ENCODE measurements at regions not wholly inside any gene's neighbourhood (a gene's known extent, or its start where the extent isn't known, plus 50 kb on each side); places are given as distances from the start of the nearest gene placed in this dataset.

DNA sequence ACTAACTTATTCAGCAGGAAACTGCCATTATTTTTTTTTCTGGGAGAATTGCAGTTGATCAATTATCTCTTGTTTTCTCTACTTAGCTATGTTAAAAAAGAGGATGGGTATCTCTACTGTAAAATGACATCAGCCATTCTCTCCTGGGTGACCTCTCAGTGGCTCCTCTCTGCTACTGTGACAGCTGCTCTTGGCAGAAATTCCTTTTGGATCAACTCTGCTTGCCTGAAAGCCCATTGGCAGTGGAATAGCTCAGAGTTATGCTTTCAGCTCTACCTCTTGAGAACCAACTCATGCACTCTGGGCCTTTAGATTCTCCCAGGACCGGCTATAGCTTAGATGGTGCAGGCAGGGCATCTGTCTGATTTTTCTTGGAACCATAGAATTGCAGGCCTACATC lies 99.9 kb upstream of the GAP43 start:
- TF ChIP-seq HOXA7 (CRISPR knock-in tag; IDR thresholded peaks at IDR 0.05) (no peak), EP300 (IDR thresholded peaks at IDR 0.05) (no peak), RNF2 (IDR thresholded peaks at IDR 0.05; ENCODE audit: borderline replicate concordance, low read depth) (no peak), POLR2AphosphoS2 (conservative IDR thresholded peaks at IDR 0.05; ENCODE audit: low read length) (no peak), HDAC2 (IDR thresholded peaks at IDR 0.05) (no peak), KDM1A (IDR thresholded peaks at IDR 0.05; ENCODE audit: low read depth) (no peak), BHLHE40 (IDR thresholded peaks at IDR 0.05; ENCODE audit: low read depth, low read length) (no peak), SREBF2 (IDR thresholded peaks at IDR 0.05) (no peak), RARB (CRISPR knock-in tag; IDR thresholded peaks at IDR 0.05) (no peak), RFX5 (IDR thresholded peaks at IDR 0.05) (no peak), FOXS1 (CRISPR knock-in tag; IDR thresholded peaks at IDR 0.05) (no peak)
- TF ChIP-seq, protein P1, sequence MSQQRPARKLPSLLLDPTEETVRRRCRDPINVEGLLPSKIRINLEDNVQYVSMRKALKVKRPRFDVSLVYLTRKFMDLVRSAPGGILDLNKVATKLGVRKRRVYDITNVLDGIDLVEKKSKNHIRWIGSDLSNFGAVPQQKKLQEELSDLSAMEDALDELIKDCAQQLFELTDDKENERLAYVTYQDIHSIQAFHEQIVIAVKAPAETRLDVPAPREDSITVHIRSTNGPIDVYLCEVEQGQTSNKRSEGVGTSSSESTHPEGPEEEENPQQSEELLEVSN (IDR thresholded peaks at IDR 0.05; ENCODE audit: borderline replicate concordance, low read depth): no peak
- TF ChIP-seq, protein P2, sequence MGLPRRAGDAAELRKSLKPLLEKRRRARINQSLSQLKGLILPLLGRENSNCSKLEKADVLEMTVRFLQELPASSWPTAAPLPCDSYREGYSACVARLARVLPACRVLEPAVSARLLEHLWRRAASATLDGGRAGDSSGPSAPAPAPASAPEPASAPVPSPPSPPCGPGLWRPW (IDR thresholded peaks at IDR 0.05): no peak
- TF ChIP-seq, protein P3, sequence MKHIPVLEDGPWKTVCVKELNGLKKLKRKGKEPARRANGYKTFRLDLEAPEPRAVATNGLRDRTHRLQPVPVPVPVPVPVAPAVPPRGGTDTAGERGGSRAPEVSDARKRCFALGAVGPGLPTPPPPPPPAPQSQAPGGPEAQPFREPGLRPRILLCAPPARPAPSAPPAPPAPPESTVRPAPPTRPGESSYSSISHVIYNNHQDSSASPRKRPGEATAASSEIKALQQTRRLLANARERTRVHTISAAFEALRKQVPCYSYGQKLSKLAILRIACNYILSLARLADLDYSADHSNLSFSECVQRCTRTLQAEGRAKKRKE (CRISPR knock-in tag; IDR thresholded peaks at IDR 0.05; ENCODE audit: low read depth): no peak
- ChIA-PET CTCF (interaction anchor here (0.8 kb wide), 1 partner anchor 11 kb away, joined by 3 read pairs; no protein-coding TSS in a partner anchor), POLR2A (no interaction called here)
- ATAC-seq (no peak), DNase-seq (ENCODE audit: low read depth in 1 of 2, low spot score in 1 of 2) (no peak), FAIRE-seq (no peak)
- no peak overlapping the region for H3K4me3 ChIP-seq
- no peak overlapping the region for H3K4me2 ChIP-seq
- H3K27ac ChIP-seq: no peak overlapping the region
- WGBS (ENCODE audit: missing lambda C conversion rate): 15% methylated on average over 1 of the region's 1 CpG
- H3K4me1 ChIP-seq: no peaks in the 10 kb centered on the region
- H3K9me3 ChIP-seq: no peaks in the 10 kb centered on the region

DNA sequence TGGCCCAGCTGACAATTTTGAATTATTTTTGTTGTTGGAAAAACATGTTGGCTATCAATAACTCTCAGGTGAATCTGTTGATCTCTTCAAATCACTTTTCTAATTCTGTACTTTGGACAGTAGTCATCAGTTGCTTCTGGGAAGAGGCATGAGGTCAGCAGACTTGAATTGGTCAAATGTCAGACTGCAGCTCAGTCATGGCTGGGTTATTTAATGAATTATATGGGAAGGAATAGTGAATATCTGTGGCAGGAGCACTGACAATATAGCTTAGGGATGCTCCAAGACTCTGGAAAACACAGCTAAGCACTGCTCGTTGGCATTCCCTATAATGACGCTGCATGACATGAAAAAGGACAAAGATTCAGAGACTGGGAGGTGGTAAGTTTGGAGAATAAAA lies 98.8 kb upstream of the GAP43 start:
- DNase-seq (ENCODE audit: low read depth in 1 of 2, low spot score in 1 of 2) (no peak), ATAC-seq (no peak), FAIRE-seq (no peak)
- 30% methylated on average over 2 of the region's 2 CpGs for WGBS (ENCODE audit: missing lambda C conversion rate)
- TF ChIP-seq RCOR1 (IDR thresholded peaks at IDR 0.05; ENCODE audit: low read depth, low read length) (no peak), ZSCAN20 (CRISPR knock-in tag; IDR thresholded peaks at IDR 0.05) (no peak), BHLHE40 (IDR thresholded peaks at IDR 0.05; ENCODE audit: low read depth, low read length) (no peak), EP300 (IDR thresholded peaks at IDR 0.05) (no peak), JUN (IDR thresholded peaks at IDR 0.05) (no peak), NPAS2 (CRISPR knock-in tag; IDR thresholded peaks at IDR 0.05; ENCODE audit: borderline replicate concordance) (no peak), NR3C1 (IDR thresholded peaks at IDR 0.05) (no peak), MYC (IDR thresholded peaks at IDR 0.05; ENCODE audit: borderline replicate concordance, low read length) (no peak), PHF8 (IDR thresholded peaks at IDR 0.05; ENCODE audit: borderline replicate concordance, low read depth) (no peak), FOXS1 (CRISPR knock-in tag; IDR thresholded peaks at IDR 0.05) (no peak), KDM1A (IDR thresholded peaks at IDR 0.05; ENCODE audit: low read depth) (no peak), CEBPB (IDR thresholded peaks at IDR 0.05) (no peak), RNF2 (IDR thresholded peaks at IDR 0.05; ENCODE audit: borderline replicate concordance, low read depth) (no peak), TP53 (CRISPR knock-in tag; IDR thresholded peaks at IDR 0.05) (no peak), FOSL2 (IDR thresholded peaks at IDR 0.05) (no peak), FOSL2 (CRISPR knock-in tag; IDR thresholded peaks at IDR 0.05) (no peak), GATA3 (IDR thresholded peaks at IDR 0.05; ENCODE audit: borderline replicate concordance) (no peak), EHF (CRISPR knock-in tag; IDR thresholded peaks at IDR 0.05) (no peak)
- TF ChIP-seq, protein P4, sequence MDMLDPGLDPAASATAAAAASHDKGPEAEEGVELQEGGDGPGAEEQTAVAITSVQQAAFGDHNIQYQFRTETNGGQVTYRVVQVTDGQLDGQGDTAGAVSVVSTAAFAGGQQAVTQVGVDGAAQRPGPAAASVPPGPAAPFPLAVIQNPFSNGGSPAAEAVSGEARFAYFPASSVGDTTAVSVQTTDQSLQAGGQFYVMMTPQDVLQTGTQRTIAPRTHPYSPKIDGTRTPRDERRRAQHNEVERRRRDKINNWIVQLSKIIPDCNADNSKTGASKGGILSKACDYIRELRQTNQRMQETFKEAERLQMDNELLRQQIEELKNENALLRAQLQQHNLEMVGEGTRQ (IDR thresholded peaks at IDR 0.05): no peak
- TF ChIP-seq, protein P5, sequence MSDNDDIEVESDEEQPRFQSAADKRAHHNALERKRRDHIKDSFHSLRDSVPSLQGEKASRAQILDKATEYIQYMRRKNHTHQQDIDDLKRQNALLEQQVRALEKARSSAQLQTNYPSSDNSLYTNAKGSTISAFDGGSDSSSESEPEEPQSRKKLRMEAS (IDR thresholded peaks at IDR 0.05): no peak
- TF ChIP-seq, protein P6, sequence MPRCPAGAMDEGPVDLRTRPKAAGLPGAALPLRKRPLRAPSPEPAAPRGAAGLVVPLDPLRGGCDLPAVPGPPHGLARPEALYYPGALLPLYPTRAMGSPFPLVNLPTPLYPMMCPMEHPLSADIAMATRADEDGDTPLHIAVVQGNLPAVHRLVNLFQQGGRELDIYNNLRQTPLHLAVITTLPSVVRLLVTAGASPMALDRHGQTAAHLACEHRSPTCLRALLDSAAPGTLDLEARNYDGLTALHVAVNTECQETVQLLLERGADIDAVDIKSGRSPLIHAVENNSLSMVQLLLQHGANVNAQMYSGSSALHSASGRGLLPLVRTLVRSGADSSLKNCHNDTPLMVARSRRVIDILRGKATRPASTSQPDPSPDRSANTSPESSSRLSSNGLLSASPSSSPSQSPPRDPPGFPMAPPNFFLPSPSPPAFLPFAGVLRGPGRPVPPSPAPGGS (IDR thresholded peaks at IDR 0.05): no peak
- ChIA-PET POLR2A (no interaction called here), CTCF (no interaction called here)
- no peaks in the 10 kb centered on the region for H3K9me3 ChIP-seq
- no peak overlapping the region for H3K4me2 ChIP-seq
- H3K27ac ChIP-seq: no peak overlapping the region
- H3K4me1 ChIP-seq: no peaks in the 10 kb centered on the region
- H3K4me3 ChIP-seq: no peak overlapping the region

All from A549 (cell line).